Heart right ventricle (tissue), 16 donors: ENCODE measurements at regions not wholly inside any gene's neighbourhood (a gene's known extent, or its start where the extent isn't known, plus 50 kb on each side); places are given as distances from the start of the nearest gene placed in this dataset.

ENCODE experiments used
- ATAC-seq, 8 donors: fragments of 200-7000 bp; cut with Tn5 transposase; one replicate each; pipeline ENCODE4 v1.9.1; 2020; ENCODE audit warnings: mild to moderate bottlenecking in 8 of 8, moderate library complexity in 8 of 8, moderate number of reproducible peaks in 1 of 8
- DNase-seq, 2 donors: peaks; one replicate each; pipeline ENCODE4 v3.0.0-alpha.2; 2020
- H3K27ac ChIP-seq, 10 donors: fragments of 200-600 bp; sonication (generic) in 2 of 10; one replicate each; pipeline versions ENCODE4 v1.5.0 to v1.8.0; 2020 to 2022; ENCODE audit warnings: mild to moderate bottlenecking in 3 of 10
- H3K27me3 ChIP-seq, 7 donors: fragments of 200-600 bp; one replicate each; pipeline ENCODE4 v1.8.0; 2021 to 2022; ENCODE audit warnings: mild to moderate bottlenecking in 2 of 7
- H3K36me3 ChIP-seq, 9 donors: fragments of 200-600 bp; sonication (generic) in 1 of 9; one replicate each; pipeline versions ENCODE4 v1.5.0 to v1.8.0; 2020 to 2022; ENCODE audit warnings: mild to moderate bottlenecking in 2 of 9
- H3K4me1 ChIP-seq, 9 donors: fragments of 200-600 bp; sonication (generic) in 1 of 9; one replicate each; pipeline versions ENCODE4 v1.5.0 to v1.8.0; 2020 to 2022; ENCODE audit warnings: mild to moderate bottlenecking in 4 of 9
- H3K4me3 ChIP-seq, 10 donors: fragments of 200-600 bp; sonication (generic) in 2 of 10; one replicate each; pipeline versions ENCODE4 v1.5.0 to v1.8.0; 2020 to 2022; ENCODE audit warnings: mild to moderate bottlenecking in 7 of 10, moderate library complexity in 2 of 10
- H3K9me3 ChIP-seq, 11 donors: fragments of 200-600 bp in 10 of 11; sonication (generic) in 2 of 11; one replicate each; pipeline versions ENCODE4 v1.5.0 to v1.8.0; 2013 to 2022; ENCODE audit warnings: mild to moderate bottlenecking in 2 of 11, control low read depth in 1 of 11, moderate library complexity in 1 of 11
- WGBS, 2 donors: extraction: QIAGEN DNeasy Blood & Tissue Kit; methylation state at CpG; one replicate each; pipeline ENCODE4 v1.1.7; 2013; ENCODE audit warnings: inconsistent platforms in 1 of 2; 5-methylcytosine and 5-hydroxymethylcytosine counted together
- intact Hi-C, 10 donors: fragments of 100-400 bp; cut with DNase I; formaldehyde crosslinking; loops; one replicate each; pipeline versions ENCODE4 v1.11.1 to v1.14.2; 2022
- TF ChIP-seq, protein P1 (sequence below), 9 donors: fragments of 200-600 bp; sonication (generic) in 2 of 9; IDR thresholded peaks; one replicate each; pipeline versions ENCODE4 v1.5.0 to v1.8.0; 2021 to 2022; ENCODE audit warnings: antibody characterized with exemption in 9 of 9, mild to moderate bottlenecking in 5 of 9, moderate library complexity in 1 of 9
- donor health status: Arrhythmogenic right ventricular cardiomyopathy.
- donor health status: ischemic (EF 13 %, LVEDD 7.1; RV severe dilation, severe dysfunction).
- donor health status: healthy with polysubstance abuse.
- donor health status: DM: no; HTN: yes; CAD: no.
- donor health status: DM: no; HTN: no; CAD: no.
- donor health status: ischemic (EF 25% LVEDD 6.9; RV normal size, moderate dysfunction).
- donor health status: ischemic (EF 25% LVEDD 5.7; RV mildly dilated, moderate dysfunction).
- donor health status: healthy.
- donor health status: DM: yes; HTN: yes; CAD: no.
- donor health status: Ischemic cardiomyopathy.
- donor health status: ischemic (EF 35%, LVEDD 5.7; RV mildly dilated, moderate dysfunction).
- donor health status: nonischemic (EF 11% LVEDD 7.7; RV severe dilation, severe dysfunction).
- donor health status: DM: yes; HTN: yes; CAD: no.
- donor health status: PGD.
- donor health status: ischemic (EF 29% LVEDD 5.4; RV normal size, mild dysfunction).
- donor health status: nonischemic (EF 23%, LVEDD 6.1; RV moderate dilation, normal function).

DNA sequence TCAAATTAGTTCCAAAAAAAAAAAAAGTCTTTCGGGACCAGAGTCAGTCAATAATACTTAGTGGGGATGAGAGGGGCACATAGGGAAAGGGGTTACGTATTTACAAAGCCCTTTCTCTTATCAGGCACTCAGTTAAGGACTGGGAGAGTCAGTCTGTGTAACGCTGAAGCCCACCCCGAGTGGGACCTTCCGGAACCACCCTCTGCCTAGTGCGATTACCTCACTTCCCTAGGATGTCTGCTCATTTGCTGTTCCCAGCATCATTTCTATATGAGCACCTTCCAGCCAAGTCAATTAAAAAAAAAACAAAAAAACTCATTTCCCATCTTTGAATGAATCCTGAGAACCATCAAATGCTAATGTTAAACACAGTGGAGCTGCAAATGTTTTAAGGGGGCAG is 76.9 kb downstream of the BMP4 start:
- ATAC-seq (peak in 7 of 8 donors; percentile 44 to 91 (median 87)), DNase-seq (peak in 1 of 2 donors; percentile 24)
- 51 to 57% methylated on average over 6 of the region's 6 CpGs for WGBS, 2 donors
- Histone ChIP-seq H3K36me3 (no peaks in the 10 kb centered on the region), H3K9me3 (peaks cover 0 to 7% (median 0%) of the 10 kb centered on the region in 11 donors), H3K4me1 (peaks cover 0 to 62% (median 20%) of the 10 kb centered on the region in 9 donors), H3K27ac (peak overlapping the region in 7 of 10 donors; percentile 7 to 78 (median 69)), H3K4me3 (peak overlapping the region in 3 of 10 donors; percentile 2 to 13 (median 12)), H3K27me3 (no peaks in the 10 kb centered on the region)
- TF ChIP-seq, protein P1, sequence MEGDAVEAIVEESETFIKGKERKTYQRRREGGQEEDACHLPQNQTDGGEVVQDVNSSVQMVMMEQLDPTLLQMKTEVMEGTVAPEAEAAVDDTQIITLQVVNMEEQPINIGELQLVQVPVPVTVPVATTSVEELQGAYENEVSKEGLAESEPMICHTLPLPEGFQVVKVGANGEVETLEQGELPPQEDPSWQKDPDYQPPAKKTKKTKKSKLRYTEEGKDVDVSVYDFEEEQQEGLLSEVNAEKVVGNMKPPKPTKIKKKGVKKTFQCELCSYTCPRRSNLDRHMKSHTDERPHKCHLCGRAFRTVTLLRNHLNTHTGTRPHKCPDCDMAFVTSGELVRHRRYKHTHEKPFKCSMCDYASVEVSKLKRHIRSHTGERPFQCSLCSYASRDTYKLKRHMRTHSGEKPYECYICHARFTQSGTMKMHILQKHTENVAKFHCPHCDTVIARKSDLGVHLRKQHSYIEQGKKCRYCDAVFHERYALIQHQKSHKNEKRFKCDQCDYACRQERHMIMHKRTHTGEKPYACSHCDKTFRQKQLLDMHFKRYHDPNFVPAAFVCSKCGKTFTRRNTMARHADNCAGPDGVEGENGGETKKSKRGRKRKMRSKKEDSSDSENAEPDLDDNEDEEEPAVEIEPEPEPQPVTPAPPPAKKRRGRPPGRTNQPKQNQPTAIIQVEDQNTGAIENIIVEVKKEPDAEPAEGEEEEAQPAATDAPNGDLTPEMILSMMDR (IDR thresholded peaks at IDR 0.05) = no peak
- intact Hi-C loops = loop anchor here in 2 of 10 donors (1.0 to 5.0 kb wide), 2 partner anchors 73 to 74 kb away; no protein-coding TSS in a partner anchor

DNA sequence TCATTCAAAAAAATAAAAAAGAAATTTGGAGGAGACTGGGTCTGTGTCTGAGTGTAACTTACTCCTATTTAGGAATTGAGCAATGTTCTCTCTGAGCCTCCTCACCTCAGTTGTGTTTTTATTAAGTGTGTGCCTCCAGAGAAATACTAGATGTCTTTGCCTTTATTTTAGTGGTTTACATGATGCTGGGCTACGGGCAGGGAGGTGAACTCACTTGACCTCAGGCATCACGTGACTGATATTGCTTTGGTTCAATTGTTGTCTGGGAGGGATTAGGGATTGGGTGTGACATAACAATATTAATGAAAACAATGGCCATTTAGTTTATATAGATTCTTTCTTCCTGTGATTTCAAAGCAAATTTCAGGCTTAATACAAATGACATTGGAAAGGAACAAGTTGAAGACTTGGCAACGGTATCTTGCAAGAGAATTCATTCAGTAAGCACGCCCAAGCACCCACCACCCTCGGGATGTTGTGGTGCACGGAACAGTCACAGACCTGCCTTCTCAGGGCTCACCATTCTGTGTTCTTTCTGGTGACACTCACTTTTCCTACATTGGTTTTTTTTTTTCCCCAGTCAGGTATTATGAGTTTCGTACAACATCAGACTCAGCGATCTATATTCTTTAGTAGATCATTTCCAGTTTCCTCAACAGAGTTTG is 77.5 kb downstream of the BMP4 start:
- DNase-seq (peak in 1 of 2 donors; percentile 37), ATAC-seq (peak in 6 of 8 donors; percentile 60 to 85 (median 74))
- H3K4me1 ChIP-seq = peaks cover 0 to 65% (median 20%) of the 10 kb centered on the region in 9 donors
- H3K27ac ChIP-seq = peak overlapping the region in 6 of 10 donors; percentile 7 to 78 (median 70)
- 59 to 62% methylated on average over 8 of the region's 8 CpGs for WGBS, 2 donors
- no peaks in the 10 kb centered on the region for H3K27me3 ChIP-seq
- no peaks in the 10 kb centered on the region for H3K36me3 ChIP-seq
- peak overlapping the region in 3 of 10 donors; percentile 2 to 13 (median 12) for H3K4me3 ChIP-seq
- intact Hi-C loops = loop anchor here in 2 of 10 donors (1.0 to 5.0 kb wide), 2 partner anchors 73 to 74 kb away; no protein-coding TSS in a partner anchor
- TF ChIP-seq, protein P1 (IDR thresholded peaks at IDR 0.05) = no peak
- peaks cover 0 to 10% (median 0%) of the 10 kb centered on the region in 11 donors for H3K9me3 ChIP-seq

DNA sequence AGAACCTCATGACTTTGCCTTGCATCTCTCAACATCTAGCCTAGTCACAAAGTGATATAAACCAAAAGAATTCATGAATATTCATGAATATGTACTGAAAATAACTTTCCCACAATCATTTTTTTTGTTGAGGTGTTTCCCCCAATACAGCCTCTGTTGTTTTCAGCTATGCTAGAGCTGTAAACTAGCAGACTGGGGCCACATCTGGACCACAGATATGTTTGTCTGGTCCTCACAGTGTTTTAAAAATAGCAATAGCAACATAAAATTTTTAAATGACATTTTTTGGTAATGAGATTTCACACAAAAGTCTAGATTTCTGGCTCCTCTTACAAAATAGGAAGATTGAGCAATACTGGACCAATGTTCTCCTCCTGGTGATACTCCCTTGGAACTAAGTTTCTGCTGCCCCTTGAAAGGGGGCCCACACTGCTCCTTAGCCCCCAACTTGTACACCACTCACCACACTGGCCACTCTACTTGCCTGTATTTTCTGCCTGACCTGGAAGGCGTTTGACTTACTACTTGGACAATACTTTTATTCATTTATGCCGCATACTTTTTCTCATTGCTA is 81.2 kb downstream of the BMP4 start:
- Histone ChIP-seq H3K9me3 (peaks cover 0 to 11% (median 0%) of the 10 kb centered on the region in 11 donors), H3K27ac (peak overlapping the region in 6 of 10 donors; percentile 26 to 69 (median 45)), H3K4me1 (peaks cover 0 to 61% (median 12%) of the 10 kb centered on the region in 9 donors), H3K27me3 (no peaks in the 10 kb centered on the region), H3K36me3 (no peaks in the 10 kb centered on the region), H3K4me3 (no peak overlapping the region)
- WGBS, 2 donors = 86 to 89% methylated on average over 2 of the region's 2 CpGs
- DNase-seq (no peak), ATAC-seq (peak in 4 of 8 donors; percentile 23 to 54 (median 44))
- TF ChIP-seq, protein P1 (IDR thresholded peaks at IDR 0.05) = no peak
- intact Hi-C loops = loop anchor here in 1 of 10 donors (5.0 kb wide), 1 partner anchor 77 kb away; no protein-coding TSS in a partner anchor

DNA sequence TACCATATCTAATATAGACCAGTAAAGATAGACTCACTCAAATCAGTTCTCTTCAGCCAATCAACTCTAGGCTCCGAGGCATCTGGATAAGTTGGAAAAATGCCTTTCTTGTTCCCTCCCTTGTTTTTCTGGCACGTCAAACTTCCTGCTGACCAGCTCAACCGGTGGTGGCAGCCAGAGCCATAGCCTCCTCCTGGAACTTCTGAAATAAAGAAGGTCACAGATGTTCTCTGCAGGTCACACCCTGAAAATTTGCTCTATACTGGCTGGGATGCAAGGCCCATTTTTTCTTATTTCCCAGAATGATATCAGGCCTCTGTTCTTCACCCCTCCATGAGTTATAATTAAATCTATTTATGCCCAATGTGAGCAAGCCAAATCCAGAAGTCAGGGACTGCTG is 81.9 kb downstream of the BMP4 start:
- intact Hi-C loops = loop anchor here in 1 of 10 donors (5.0 kb wide), 1 partner anchor 78 kb away; no protein-coding TSS in a partner anchor
- no peaks in the 10 kb centered on the region for H3K36me3 ChIP-seq
- H3K4me1 ChIP-seq = peaks cover 0 to 54% (median 12%) of the 10 kb centered on the region in 9 donors
- no peaks in the 10 kb centered on the region for H3K27me3 ChIP-seq
- H3K27ac ChIP-seq = peak overlapping the region in 7 of 10 donors; percentile 19 to 69 (median 43)
- DNase-seq (peak; percentile 23 to 25), ATAC-seq (peak; percentile 49 to 79 (median 64))
- TF ChIP-seq, protein P1 (IDR thresholded peaks at IDR 0.05) = no peak
- H3K4me3 ChIP-seq = no peak overlapping the region
- peaks cover 0 to 11% (median 0%) of the 10 kb centered on the region in 11 donors for H3K9me3 ChIP-seq
- WGBS, 2 donors = 36 to 37% methylated on average over 3 of the region's 3 CpGs
